ENCODE measurements at regions not wholly inside any gene's neighbourhood (a gene's known extent, or its start where the extent isn't known, plus 50 kb on each side); places are given as distances from the start of the nearest gene placed in this dataset.

DNA sequence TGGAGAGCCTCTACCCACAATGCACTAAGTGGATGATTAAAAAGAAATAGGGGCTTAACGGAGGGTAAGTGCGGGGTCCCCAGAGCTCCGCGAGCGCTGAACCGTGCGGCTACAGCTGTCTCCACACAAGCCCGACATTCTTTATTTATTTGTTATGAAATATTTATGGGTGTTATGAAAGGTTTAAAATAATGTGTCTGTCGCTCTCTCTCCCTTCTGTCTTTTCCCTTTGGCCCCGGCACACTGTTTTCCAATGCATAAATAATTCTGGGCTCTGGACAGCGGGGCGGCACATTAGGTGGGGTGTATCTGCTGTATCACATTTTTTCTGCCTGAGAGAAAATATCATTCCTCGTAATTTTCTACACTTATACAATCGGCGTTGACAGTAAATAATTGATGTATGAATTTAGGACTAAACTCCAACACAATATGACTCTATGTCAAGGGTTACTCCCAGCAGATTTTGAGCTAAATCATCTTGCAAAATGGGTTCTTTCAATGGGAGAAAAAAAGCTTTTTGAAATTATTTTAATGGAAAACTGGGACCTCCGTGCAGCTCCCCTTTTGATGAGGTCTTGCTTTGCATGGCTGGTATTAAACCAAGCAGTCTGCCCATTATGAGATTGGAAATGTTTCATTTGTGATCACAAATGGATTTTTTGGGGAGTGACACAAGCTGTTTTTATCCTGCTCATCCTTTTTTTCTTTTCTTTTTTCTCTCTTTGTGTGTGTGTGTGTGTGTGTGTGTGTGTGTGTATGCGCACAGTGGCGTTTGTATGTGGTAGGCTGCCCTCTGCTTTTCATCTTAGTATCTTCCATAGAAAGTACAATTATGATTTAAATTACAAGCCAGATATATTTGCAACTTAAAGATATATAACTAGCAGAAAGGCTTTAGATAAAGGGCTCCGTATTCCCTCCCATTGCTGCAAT lies 370.6 kb upstream of the IRX4 start:
- no peak overlapping the region for H3K4me3 ChIP-seq
- H3K27ac ChIP-seq, result no peak overlapping the region
- TF ChIP-seq, protein P1, sequence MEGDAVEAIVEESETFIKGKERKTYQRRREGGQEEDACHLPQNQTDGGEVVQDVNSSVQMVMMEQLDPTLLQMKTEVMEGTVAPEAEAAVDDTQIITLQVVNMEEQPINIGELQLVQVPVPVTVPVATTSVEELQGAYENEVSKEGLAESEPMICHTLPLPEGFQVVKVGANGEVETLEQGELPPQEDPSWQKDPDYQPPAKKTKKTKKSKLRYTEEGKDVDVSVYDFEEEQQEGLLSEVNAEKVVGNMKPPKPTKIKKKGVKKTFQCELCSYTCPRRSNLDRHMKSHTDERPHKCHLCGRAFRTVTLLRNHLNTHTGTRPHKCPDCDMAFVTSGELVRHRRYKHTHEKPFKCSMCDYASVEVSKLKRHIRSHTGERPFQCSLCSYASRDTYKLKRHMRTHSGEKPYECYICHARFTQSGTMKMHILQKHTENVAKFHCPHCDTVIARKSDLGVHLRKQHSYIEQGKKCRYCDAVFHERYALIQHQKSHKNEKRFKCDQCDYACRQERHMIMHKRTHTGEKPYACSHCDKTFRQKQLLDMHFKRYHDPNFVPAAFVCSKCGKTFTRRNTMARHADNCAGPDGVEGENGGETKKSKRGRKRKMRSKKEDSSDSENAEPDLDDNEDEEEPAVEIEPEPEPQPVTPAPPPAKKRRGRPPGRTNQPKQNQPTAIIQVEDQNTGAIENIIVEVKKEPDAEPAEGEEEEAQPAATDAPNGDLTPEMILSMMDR (IDR thresholded peaks at IDR 0.05), result no peak
- DNase-seq (ENCODE audit: low spot score), result no peak

DNA sequence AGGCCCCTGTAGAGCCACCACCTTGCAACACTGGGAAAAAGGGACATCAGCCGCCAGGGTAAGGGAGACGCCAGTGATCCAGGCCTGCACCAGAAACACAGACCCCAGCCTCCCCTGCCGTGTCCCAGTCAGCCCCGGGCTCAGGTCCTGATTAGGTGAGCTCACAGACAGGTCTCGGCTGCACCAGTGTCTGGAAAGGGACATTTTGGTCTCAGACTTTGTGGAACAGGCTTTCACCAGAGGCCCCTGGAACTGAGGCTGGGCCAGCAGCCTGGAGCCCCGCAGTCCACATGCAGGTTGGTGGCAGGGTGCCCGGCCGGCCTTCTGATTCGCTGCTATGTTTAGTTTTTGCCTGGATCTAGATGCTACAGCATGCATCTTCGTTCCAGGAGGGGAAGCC lies 369.0 kb upstream of the IRX4 start:
- H3K4me3 ChIP-seq, result no peak overlapping the region
- no peak overlapping the region for H3K27ac ChIP-seq
- DNase-seq (ENCODE audit: low spot score), result no peak
- TF ChIP-seq, protein P1 (IDR thresholded peaks at IDR 0.05), result no peak

- no peak for DNase-seq (ENCODE audit: low spot score)
- H3K4me3 ChIP-seq, result no peak overlapping the region
- no peak overlapping the region for H3K27ac ChIP-seq
- TF ChIP-seq, protein P1 (IDR thresholded peaks at IDR 0.05), result no peak
Observed at GRCh38 chr5:2251298-2251697, 368.6 kb upstream of the IRX4 start.

GRCh38 chr5:2250365-2250950 lies 367.7 kb upstream of the IRX4 start:
- TF ChIP-seq, protein P1 (IDR thresholded peaks at IDR 0.05), result no peak
- H3K27ac ChIP-seq, result no peak overlapping the region
- DNase-seq (ENCODE audit: low spot score), result no peak
- H3K4me3 ChIP-seq, result no peak overlapping the region

- Histone ChIP-seq H3K27ac (no peak overlapping the region), H3K4me3 (no peak overlapping the region)
- TF ChIP-seq, protein P1 (IDR thresholded peaks at IDR 0.05), result no peak
- no peak for DNase-seq (ENCODE audit: low spot score)
Observed at GRCh38 chr5:2249442-2249841, 366.7 kb upstream of the IRX4 start.

DNA sequence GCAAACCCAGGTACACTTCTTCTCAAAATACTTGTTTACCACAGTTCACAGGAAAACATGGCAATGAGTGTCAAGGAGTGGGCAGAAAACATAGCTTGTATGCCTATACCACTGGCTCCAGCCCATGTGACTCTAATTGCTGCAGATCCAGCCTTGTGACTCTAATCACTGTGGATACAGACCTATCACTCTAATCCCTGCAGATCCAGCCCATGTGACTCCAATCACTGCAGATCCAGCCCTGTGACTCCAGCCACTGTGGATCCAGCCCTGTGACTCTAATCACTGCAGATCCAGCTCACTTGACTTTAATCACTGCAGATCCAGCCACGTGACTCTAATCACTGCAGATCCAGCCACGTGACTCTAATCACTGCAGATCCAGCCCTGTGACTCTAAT lies 366.3 kb upstream of the IRX4 start:
- DNase-seq (ENCODE audit: low spot score), result no peak
- no peak overlapping the region for H3K27ac ChIP-seq
- no peak overlapping the region for H3K4me3 ChIP-seq
- TF ChIP-seq, protein P1 (IDR thresholded peaks at IDR 0.05), result no peak

DNA sequence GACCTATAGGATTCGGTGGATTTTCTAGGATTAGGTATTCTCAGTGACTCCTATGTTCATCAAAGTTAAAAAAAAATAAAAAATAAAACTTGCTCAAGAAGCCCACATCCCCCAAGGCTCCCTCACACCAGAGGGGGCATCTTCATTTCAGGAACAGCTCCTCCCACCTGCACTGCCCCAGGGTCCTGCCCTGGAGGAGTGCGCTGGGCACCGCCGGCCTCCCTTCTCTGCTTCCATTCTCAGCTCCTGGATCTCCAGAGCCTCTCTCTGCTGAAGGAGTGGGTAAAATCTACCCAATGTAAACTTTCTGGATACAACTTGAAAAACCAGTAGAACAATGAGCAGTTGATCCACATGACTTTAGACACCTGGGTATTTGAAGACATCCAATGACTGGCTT lies 359.8 kb upstream of the IRX4 start:
- H3K4me3 ChIP-seq, result no peak overlapping the region
- TF ChIP-seq, protein P1 (IDR thresholded peaks at IDR 0.05), result no peak
- DNase-seq (ENCODE audit: low spot score), result no peak
- no peak overlapping the region for H3K27ac ChIP-seq
